Hepatocyte (in vitro differentiated cells): ENCODE measurements at regions not wholly inside any gene's neighbourhood (a gene's known extent, or its start where the extent isn't known, plus 50 kb on each side); places are given as distances from the start of the nearest gene placed in this dataset.
A peak's percentile ranks its signal among the peaks of the same experiment; 100 is the strongest.

Source experiments
- DNase-seq: peaks from one replicate; pipeline ENCODE4 v3.0.0-alpha.2; 2016; ENCODE audit warnings: low spot score
- H2AFZ ChIP-seq: fragments of 200-600 bp; sonication (generic); 2 replicates; pipeline ENCODE4 v1.6.0; 2016; ENCODE audit warnings: antibody characterized with exemption, mild to moderate bottlenecking
- H3K27ac ChIP-seq: fragments of 200-600 bp; sonication (generic); 2 replicates; pipeline ENCODE4 v1.5.1; 2016; ENCODE audit warnings: mild to moderate bottlenecking
- H3K27me3 ChIP-seq: fragments of 200-600 bp; sonication (generic); 2 replicates; pipeline ENCODE4 v1.6.1; 2016
- H3K36me3 ChIP-seq: fragments of 200-600 bp; sonication (generic); replicated peaks from 2 replicates; pipeline ENCODE4 v1.5.1; 2016; ENCODE audit warnings: low read depth; ENCODE audit not compliant: insufficient read depth
- H3K4me1 ChIP-seq: fragments of 200-600 bp; sonication (generic); 2 replicates; pipeline ENCODE4 v1.5.1; 2016; ENCODE audit warnings: mild to moderate bottlenecking, moderate library complexity; ENCODE audit not compliant: insufficient read depth
- H3K4me2 ChIP-seq: fragments of 200-600 bp; sonication (generic); 2 replicates; pipeline ENCODE4 v1.6.0; 2016
- H3K4me3 ChIP-seq: fragments of 200-600 bp; sonication (generic); 2 replicates; pipeline ENCODE4 v1.5.1; 2016; ENCODE audit warnings: mild to moderate bottlenecking
- H3K79me2 ChIP-seq: fragments of 200-600 bp; sonication (generic); 2 replicates; pipeline ENCODE4 v1.6.0; 2017; ENCODE audit warnings: mild to moderate bottlenecking
- H3K9me2 ChIP-seq: fragments of 200-600 bp; sonication (generic); replicated peaks from 2 replicates; pipeline ENCODE4 v1.6.0; 2017; ENCODE audit warnings: mild to moderate bottlenecking; ENCODE audit not compliant: insufficient read depth
- H3K9me3 ChIP-seq: fragments of 200-600 bp; sonication (generic); 2 replicates; pipeline ENCODE4 v1.5.1; 2016; ENCODE audit warnings: low read depth, mild to moderate bottlenecking
- H4K20me1 ChIP-seq: fragments of 200-600 bp; sonication (generic); 2 replicates; pipeline ENCODE4 v1.6.0; 2016; ENCODE audit warnings: mild to moderate bottlenecking; ENCODE audit not compliant: insufficient read depth, poor library complexity, severe bottlenecking
- EZH2 ChIP-seq: fragments of 200-600 bp; sonication (generic); IDR thresholded peaks from 2 replicates; pipeline ENCODE4 v1.6.1; 2016; ENCODE audit warnings: antibody characterized with exemption, mild to moderate bottlenecking, borderline replicate concordance
- EZH2phosphoT487 ChIP-seq: fragments of 200-600 bp; sonication (generic); IDR thresholded peaks from one replicate; pipeline ENCODE4 v1.6.1; 2018; ENCODE audit warnings: antibody characterized with exemption, mild to moderate bottlenecking, low read depth, moderate library complexity; ENCODE audit not compliant: unreplicated experiment, severe bottlenecking
- WGBS: methylation state at CpG from one replicate; pipeline ENCODE4 v1.1.6; 2016; ENCODE audit warnings: low lambda C conversion rate; ENCODE audit errors: missing lambda C conversion rate; 5-methylcytosine and 5-hydroxymethylcytosine counted together
- TF ChIP-seq, protein P1 (sequence below): fragments of 200-600 bp; sonication (generic); IDR thresholded peaks from 2 replicates; pipeline ENCODE4 v1.5.1; 2016; ENCODE audit warnings: antibody characterized with exemption, mild to moderate bottlenecking; ENCODE audit not compliant: poor library complexity

- Histone ChIP-seq H3K4me1 (no peaks in the 10 kb centered on the region), H2AFZ (peak overlapping the region; percentile 69), H3K27me3 (no peaks in the 10 kb centered on the region), H4K20me1 (no peaks in the 10 kb centered on the region), H3K79me2 (peaks cover 4% of the 10 kb centered on the region), H3K36me3 (no peaks in the 10 kb centered on the region), H3K4me2 (peak overlapping the region; percentile 76), H3K9me3 (no peaks in the 10 kb centered on the region), H3K4me3 (peak overlapping the region; percentile 77), H3K9me2 (no peaks in the 10 kb centered on the region), H3K27ac (peak overlapping the region; percentile 86)
- DNase-seq = peak; percentile 91
- TF ChIP-seq, protein P1, sequence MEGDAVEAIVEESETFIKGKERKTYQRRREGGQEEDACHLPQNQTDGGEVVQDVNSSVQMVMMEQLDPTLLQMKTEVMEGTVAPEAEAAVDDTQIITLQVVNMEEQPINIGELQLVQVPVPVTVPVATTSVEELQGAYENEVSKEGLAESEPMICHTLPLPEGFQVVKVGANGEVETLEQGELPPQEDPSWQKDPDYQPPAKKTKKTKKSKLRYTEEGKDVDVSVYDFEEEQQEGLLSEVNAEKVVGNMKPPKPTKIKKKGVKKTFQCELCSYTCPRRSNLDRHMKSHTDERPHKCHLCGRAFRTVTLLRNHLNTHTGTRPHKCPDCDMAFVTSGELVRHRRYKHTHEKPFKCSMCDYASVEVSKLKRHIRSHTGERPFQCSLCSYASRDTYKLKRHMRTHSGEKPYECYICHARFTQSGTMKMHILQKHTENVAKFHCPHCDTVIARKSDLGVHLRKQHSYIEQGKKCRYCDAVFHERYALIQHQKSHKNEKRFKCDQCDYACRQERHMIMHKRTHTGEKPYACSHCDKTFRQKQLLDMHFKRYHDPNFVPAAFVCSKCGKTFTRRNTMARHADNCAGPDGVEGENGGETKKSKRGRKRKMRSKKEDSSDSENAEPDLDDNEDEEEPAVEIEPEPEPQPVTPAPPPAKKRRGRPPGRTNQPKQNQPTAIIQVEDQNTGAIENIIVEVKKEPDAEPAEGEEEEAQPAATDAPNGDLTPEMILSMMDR = no peak
- TF ChIP-seq EZH2 (no peak), EZH2phosphoT487 (no peak)
- 10% methylated on average over 18 of the region's 18 CpGs for WGBS
Measured at GRCh38 chr17:47066841-47067682, 88.0 kb upstream of the RPRML start.

DNA sequence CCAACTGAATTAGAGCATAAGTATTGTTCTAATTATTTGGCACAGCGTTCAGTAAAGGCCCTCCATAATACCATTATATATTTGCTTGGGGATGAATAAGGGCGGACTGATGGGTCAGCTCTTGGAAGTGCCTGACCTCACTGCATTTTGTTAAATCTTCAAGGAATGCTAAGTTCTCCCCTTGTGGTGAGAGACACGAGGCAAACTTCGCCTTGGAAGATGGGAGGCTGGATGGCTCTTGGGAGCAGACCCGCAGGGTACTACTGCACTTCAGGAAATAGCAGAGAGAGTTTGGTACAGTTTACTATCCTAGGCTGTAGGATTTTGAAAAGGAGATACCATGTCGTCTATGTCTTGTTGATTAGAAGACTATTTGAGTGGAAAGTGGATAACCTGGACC lies 87.0 kb upstream of the RPRML start:
- Histone ChIP-seq H3K36me3 (no peaks in the 10 kb centered on the region), H3K9me2 (no peaks in the 10 kb centered on the region), H2AFZ (peak overlapping the region; percentile 69), H3K4me2 (peak overlapping the region; percentile 76), H3K4me3 (no peak overlapping the region), H3K79me2 (peaks cover 4% of the 10 kb centered on the region), H3K27ac (no peak overlapping the region), H3K9me3 (no peaks in the 10 kb centered on the region), H3K27me3 (no peaks in the 10 kb centered on the region), H4K20me1 (no peaks in the 10 kb centered on the region), H3K4me1 (no peaks in the 10 kb centered on the region)
- DNase-seq = no peak
- 52% methylated on average over 6 of the region's 6 CpGs for WGBS
- TF ChIP-seq EZH2phosphoT487 (no peak), EZH2 (no peak)
- TF ChIP-seq, protein P1 = no peak

GRCh38 chr17:47064684-47065083 lies 85.6 kb upstream of the RPRML start:
- H3K9me3 ChIP-seq = no peaks in the 10 kb centered on the region
- no peak for DNase-seq
- no peak overlapping the region for H3K4me2 ChIP-seq
- peaks cover 4% of the 10 kb centered on the region for H3K79me2 ChIP-seq
- 99% methylated on average over 5 of the region's 5 CpGs for WGBS
- H3K27ac ChIP-seq = no peak overlapping the region
- H3K4me3 ChIP-seq = no peak overlapping the region
- H3K9me2 ChIP-seq = no peaks in the 10 kb centered on the region
- TF ChIP-seq, protein P1 = no peak
- TF ChIP-seq EZH2phosphoT487 (no peak), EZH2 (no peak)
- H3K4me1 ChIP-seq = no peaks in the 10 kb centered on the region
- H3K36me3 ChIP-seq = no peaks in the 10 kb centered on the region
- H3K27me3 ChIP-seq = no peaks in the 10 kb centered on the region
- no peak overlapping the region for H2AFZ ChIP-seq
- no peaks in the 10 kb centered on the region for H4K20me1 ChIP-seq
